ENCODE measurements at regions not wholly inside any gene's neighbourhood (a gene's known extent, or its start where the extent isn't known, plus 50 kb on each side); places are given as distances from the start of the nearest gene placed in this dataset.

GRCh38 chr6:102493485-102493884 lies 1100.0 kb downstream of the GRIK2 start:
- no peaks in the 10 kb centered on the region for H4K20me1 ChIP-seq (replicated peaks; ENCODE audit: control insufficient read depth, extremely low read depth, insufficient read depth, low read length)
- H3K79me2 ChIP-seq (ENCODE audit: control insufficient read depth, insufficient read depth, low read length): no peaks in the 10 kb centered on the region
- H3K4me1 ChIP-seq (ENCODE audit: control insufficient read depth, extremely low read depth, insufficient read depth, low read length): no peaks in the 10 kb centered on the region
- H2AFZ ChIP-seq (ENCODE audit: low read depth, low read length): no peak overlapping the region
- peaks cover 2% of the 10 kb centered on the region for H3K9me3 ChIP-seq (replicated peaks; ENCODE audit: control insufficient read depth, insufficient read depth, low read length)
- TF ChIP-seq CTCF (IDR thresholded peaks at IDR 0.05; ENCODE audit: extremely low read depth in 1 of 2, insufficient read depth in 1 of 2, low read depth in 1 of 2, low read length in 2 of 2): no peak
- no peak for TF ChIP-seq MAX (IDR thresholded peaks at IDR 0.05; ENCODE audit: insufficient read depth, insufficient read length)
- TF ChIP-seq FOS (IDR thresholded peaks at IDR 0.05; ENCODE audit: borderline replicate concordance, insufficient read depth, low read length): no peak
- no peak for TF ChIP-seq POLR2A (IDR thresholded peaks at IDR 0.05; ENCODE audit: low read depth, low read length)
- TF ChIP-seq EZH2 (IDR thresholded peaks at IDR 0.05; ENCODE audit: borderline replicate concordance, low read depth, low read length, severe bottlenecking): no peak
- no peak for TF ChIP-seq GATA2 (IDR thresholded peaks at IDR 0.05; ENCODE audit: insufficient read depth, insufficient read length, low read depth, low read length)
- no peak for TF ChIP-seq POLR2AphosphoS5 (IDR thresholded peaks at IDR 0.05; ENCODE audit: insufficient read depth, low read depth, low read length)
- no peak for TF ChIP-seq MYC (IDR thresholded peaks at IDR 0.05; ENCODE audit: low read depth, low read length)
- TF ChIP-seq JUN (IDR thresholded peaks at IDR 0.05; ENCODE audit: borderline replicate concordance, insufficient read depth, insufficient read length, low read depth): no peak
- ChIA-PET CTCF (no interaction called here), POLR2A (no interaction called here)
- dilution Hi-C loops (cut with MboI; ENCODE audit: extremely low pct_ligation_motif_present, low sequenced_read_pairs): no loop called here
- H3K4me2 ChIP-seq (ENCODE audit: insufficient read depth, low read length): no peak overlapping the region
- no peak overlapping the region for H3K9ac ChIP-seq (replicated peaks; ENCODE audit: extremely low read depth, insufficient read depth, low read length)
- FAIRE-seq: no peak
- no peak for DNase-seq (ENCODE audit: low read depth, low spot score)
- no peaks in the 10 kb centered on the region for H3K27me3 ChIP-seq (ENCODE audit: control insufficient read depth in 2 of 2, insufficient read depth in 2 of 2, low read length in 2 of 2)
- H3K4me3 ChIP-seq (replicated peaks in 1 of 3; ENCODE audit: insufficient read depth in 1 of 3, low read depth in 1 of 3, low read length in 3 of 3): no peak overlapping the region
- intact Hi-C loops (cut with micrococcal nuclease): no loop called here
- BruUV-seq (replicated peaks): no TSS peak
- no peaks in the 10 kb centered on the region for H3K36me3 ChIP-seq (ENCODE audit: control insufficient read depth in 2 of 2, extremely low read depth in 1 of 2, insufficient read depth in 2 of 2, low read length in 2 of 2)
- no peaks in the 10 kb centered on the region for H3K9me1 ChIP-seq (replicated peaks; ENCODE audit: control insufficient read depth, extremely low read depth, insufficient read depth, low read length)
- no peak overlapping the region for H3K27ac ChIP-seq (ENCODE audit: insufficient read depth, low read depth, low read length)

Measured in endothelial cell of umbilical vein (primary cell).